Endothelial cell (in vitro differentiated cells): ENCODE measurements at regions not wholly inside any gene's neighbourhood (a gene's known extent, or its start where the extent isn't known, plus 50 kb on each side); places are given as distances from the start of the nearest gene placed in this dataset.

ENCODE experiments used
- DNase-seq: peaks from one replicate; pipeline ENCODE4 v3.0.0; 2021; ENCODE audit warnings: low spot score
- H3K27ac Mint-ChIP-seq: one replicate; pipeline ENCODE4 v1.8.0; 2021; ENCODE audit warnings: mixed read lengths, inconsistent platforms; ENCODE audit not compliant: unreplicated experiment
- H3K27me3 Mint-ChIP-seq: one replicate; pipeline ENCODE4 v1.8.0; 2021; ENCODE audit warnings: mild to moderate bottlenecking, moderate library complexity, mixed read lengths, inconsistent platforms; ENCODE audit not compliant: unreplicated experiment
- H3K36me3 Mint-ChIP-seq: one replicate; pipeline ENCODE4 v1.8.0; 2021; ENCODE audit warnings: mild to moderate bottlenecking, low read depth, mixed read lengths, inconsistent platforms; ENCODE audit not compliant: unreplicated experiment
- H3K4me1 Mint-ChIP-seq: one replicate; pipeline ENCODE4 v1.8.0; 2021; ENCODE audit warnings: mild to moderate bottlenecking, mixed read lengths, inconsistent platforms; ENCODE audit not compliant: unreplicated experiment
- H3K4me3 Mint-ChIP-seq: one replicate; pipeline ENCODE4 v1.8.0; 2021; ENCODE audit warnings: mild to moderate bottlenecking, mixed read lengths, inconsistent platforms; ENCODE audit not compliant: unreplicated experiment
- H3K9me3 Mint-ChIP-seq: one replicate; pipeline ENCODE4 v1.8.0; 2021; ENCODE audit warnings: mixed read lengths, inconsistent platforms; ENCODE audit not compliant: unreplicated experiment
- CTCF ChIP-seq: fragments of 200-600 bp; sonication (generic); IDR thresholded peaks from one replicate; pipeline ENCODE4 v1.5.0; 2021; ENCODE audit warnings: antibody characterized with exemption; ENCODE audit not compliant: unreplicated experiment

GRCh38 chr13:67355812-67356476, 125.8 kb upstream of the PCDH9 start:
- H3K9me3 Mint-ChIP-seq = no peaks in the 10 kb centered on the region
- H3K27ac Mint-ChIP-seq = no peak overlapping the region
- H3K4me3 Mint-ChIP-seq = no peak overlapping the region
- TF ChIP-seq CTCF = no peak
- no peaks in the 10 kb centered on the region for H3K36me3 Mint-ChIP-seq
- H3K27me3 Mint-ChIP-seq = no peaks in the 10 kb centered on the region
- no peak for DNase-seq
- no peaks in the 10 kb centered on the region for H3K4me1 Mint-ChIP-seq

GRCh38 chr13:67353941-67354340, 123.8 kb upstream of the PCDH9 start:
- Mint-ChIP-seq H3K4me3 (no peak overlapping the region), H3K4me1 (no peaks in the 10 kb centered on the region), H3K36me3 (no peaks in the 10 kb centered on the region), H3K27ac (no peak overlapping the region), H3K9me3 (no peaks in the 10 kb centered on the region), H3K27me3 (no peaks in the 10 kb centered on the region)
- no peak for TF ChIP-seq CTCF
- DNase-seq = no peak

DNA sequence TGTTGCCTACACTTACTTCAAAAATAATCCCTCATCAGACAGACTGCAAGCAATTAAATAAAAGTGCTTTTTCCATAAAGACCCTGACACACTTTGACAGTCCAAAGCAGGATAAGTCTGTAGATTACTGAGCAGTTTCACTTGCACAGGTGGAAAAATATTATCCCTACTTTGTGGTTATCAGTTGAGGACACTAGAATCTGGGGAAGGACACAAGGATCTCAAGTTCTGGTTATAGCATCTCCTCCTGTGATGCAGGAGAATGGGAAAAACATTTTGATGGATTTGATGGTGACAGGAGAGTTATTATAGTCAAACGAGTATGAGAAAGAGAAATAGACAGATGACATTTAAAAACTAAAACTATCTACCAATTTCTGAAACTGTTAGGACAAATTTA, 122.9 kb upstream of the PCDH9 start:
- Mint-ChIP-seq H3K9me3 (no peaks in the 10 kb centered on the region), H3K27me3 (no peaks in the 10 kb centered on the region), H3K4me1 (no peaks in the 10 kb centered on the region), H3K27ac (no peak overlapping the region), H3K4me3 (no peak overlapping the region), H3K36me3 (no peaks in the 10 kb centered on the region)
- TF ChIP-seq CTCF = no peak
- DNase-seq = no peak

GRCh38 chr13:67351909-67352308, 121.8 kb upstream of the PCDH9 start:
- Mint-ChIP-seq H3K27me3 (no peaks in the 10 kb centered on the region), H3K4me1 (no peaks in the 10 kb centered on the region), H3K36me3 (no peaks in the 10 kb centered on the region), H3K9me3 (no peaks in the 10 kb centered on the region), H3K4me3 (no peak overlapping the region), H3K27ac (no peak overlapping the region)
- no peak for DNase-seq
- no peak for TF ChIP-seq CTCF

GRCh38 chr13:67351114-67351513, 121.0 kb upstream of the PCDH9 start:
- Mint-ChIP-seq H3K9me3 (no peaks in the 10 kb centered on the region), H3K27me3 (no peaks in the 10 kb centered on the region), H3K27ac (no peak overlapping the region), H3K36me3 (no peaks in the 10 kb centered on the region), H3K4me3 (no peak overlapping the region), H3K4me1 (no peaks in the 10 kb centered on the region)
- TF ChIP-seq CTCF = no peak
- DNase-seq = no peak
